SK-N-SH treated with all-trans-retinoic acid at 6 μM for 48 hours (cell line): ENCODE measurements at regions not wholly inside any gene's neighbourhood (a gene's known extent, or its start where the extent isn't known, plus 50 kb on each side); places are given as distances from the start of the nearest gene placed in this dataset.
A peak's percentile ranks its signal among the peaks of the same experiment; 100 is the strongest.

ENCODE experiments used
- ATAC-seq: fragments of 200-7000 bp; cut with Tn5 transposase; 3 replicates; pipeline ENCODE4 v1.9.1; 2020; ENCODE audit warnings: mild to moderate bottlenecking, moderate library complexity
- ARNTL ChIP-seq: fragments of 450-650 bp; formaldehyde crosslinking; IDR thresholded peaks from 2 replicates; pipeline ENCODE4 v1.5.0; 2020; ENCODE audit warnings: low read depth, mild to moderate bottlenecking, moderate library complexity, borderline replicate concordance
- BACH2 ChIP-seq: fragments of 250-450 bp; sonication (Bioruptor Pico); IDR thresholded peaks from 2 replicates; pipeline ENCODE4 v1.9.0; 2021; ENCODE audit warnings: mild to moderate bottlenecking, borderline replicate concordance
- CSDC2 ChIP-seq: fragments of 250-450 bp; sonication (Bioruptor Pico); IDR thresholded peaks from 2 replicates; pipeline ENCODE4 v1.5.0; 2020; ENCODE audit warnings: mild to moderate bottlenecking, moderate library complexity
- ESRRG ChIP-seq: fragments of 250-450 bp; sonication (Bioruptor Pico); IDR thresholded peaks from 2 replicates; pipeline ENCODE4 v1.6.1; 2021; ENCODE audit warnings: mild to moderate bottlenecking
- ISL1 ChIP-seq: fragments of 250-450 bp; sonication (Bioruptor Pico); IDR thresholded peaks from 2 replicates; pipeline ENCODE4 v2.1.2; 2022; ENCODE audit warnings: mild to moderate bottlenecking, moderate library complexity
- OSR1 ChIP-seq: fragments of 250-450 bp; sonication (Bioruptor Pico); IDR thresholded peaks from 2 replicates; pipeline ENCODE4 v1.8.0; 2022; ENCODE audit warnings: moderate library complexity, mild to moderate bottlenecking, inconsistent platforms
- PPARA ChIP-seq: fragments of 250-450 bp; sonication (Bioruptor Pico); IDR thresholded peaks from 2 replicates; pipeline ENCODE4 v1.5.0; 2020; ENCODE audit warnings: mild to moderate bottlenecking, borderline replicate concordance
- RARB ChIP-seq: fragments of 250-450 bp; sonication (Bioruptor Pico); IDR thresholded peaks from 2 replicates; pipeline ENCODE4 v1.8.0; 2021; ENCODE audit warnings: mild to moderate bottlenecking, moderate library complexity
- SNAI2 ChIP-seq: fragments of 250-450 bp; sonication (Bioruptor Pico); IDR thresholded peaks from 2 replicates; pipeline ENCODE4 v1.5.0; 2020; ENCODE audit warnings: mild to moderate bottlenecking, moderate library complexity
- TCF4 ChIP-seq: fragments of 250-450 bp; sonication (Bioruptor Pico); IDR thresholded peaks from 2 replicates; pipeline ENCODE4 v1.8.0; 2021; ENCODE audit warnings: mild to moderate bottlenecking, moderate library complexity, borderline replicate concordance
- TOX ChIP-seq: fragments of 250-450 bp; sonication (Bioruptor Pico); IDR thresholded peaks from 2 replicates; pipeline ENCODE4 v1.8.0; 2021; ENCODE audit warnings: mild to moderate bottlenecking, moderate library complexity, borderline replicate concordance
- ZC3H10 ChIP-seq: fragments of 250-450 bp; sonication (Bioruptor Pico); IDR thresholded peaks from 2 replicates; pipeline ENCODE4 v1.5.1; 2021; ENCODE audit warnings: mild to moderate bottlenecking, moderate library complexity
- ZFP3 ChIP-seq: fragments of 250-450 bp; sonication (Bioruptor Pico); IDR thresholded peaks from 2 replicates; pipeline ENCODE4 v1.5.0; 2020; ENCODE audit warnings: mild to moderate bottlenecking, moderate library complexity
- ZFP30 ChIP-seq: fragments of 450-650 bp; formaldehyde crosslinking; IDR thresholded peaks from 2 replicates; pipeline ENCODE4 v1.5.0; 2022; ENCODE audit warnings: mild to moderate bottlenecking, moderate library complexity
- ZNF565 ChIP-seq: fragments of 450-650 bp; formaldehyde crosslinking; conservative IDR thresholded peaks from 2 replicates; pipeline ENCODE4 v1.5.0; 2020; ENCODE audit warnings: low read depth, mild to moderate bottlenecking, moderate library complexity
- ZNF70 ChIP-seq: fragments of 450-650 bp; formaldehyde crosslinking; IDR thresholded peaks from 2 replicates; pipeline ENCODE4 v1.5.0; 2020; ENCODE audit warnings: mild to moderate bottlenecking, moderate library complexity
- TF ChIP-seq, protein P1 (sequence below): fragments of 250-450 bp; sonication (Bioruptor Pico); IDR thresholded peaks from 2 replicates; pipeline ENCODE4 v1.8.0; 2021; ENCODE audit warnings: low read depth, mild to moderate bottlenecking, moderate library complexity, borderline replicate concordance
- TF ChIP-seq, protein P2 (sequence below): fragments of 250-450 bp; sonication (Bioruptor Pico); IDR thresholded peaks from 2 replicates; pipeline ENCODE4 v1.5.1; 2021; ENCODE audit warnings: mild to moderate bottlenecking, moderate library complexity
- TF ChIP-seq, protein P3 (sequence below): fragments of 250-450 bp; sonication (Bioruptor Pico); IDR thresholded peaks from 2 replicates; pipeline ENCODE4 v1.8.0; 2020; ENCODE audit warnings: mild to moderate bottlenecking, moderate library complexity, borderline replicate concordance
- TF ChIP-seq, protein P4 (sequence below): fragments of 250-450 bp; sonication (Bioruptor Pico); IDR thresholded peaks from 2 replicates; pipeline ENCODE4 v1.5.1; 2020; ENCODE audit warnings: low read depth, mild to moderate bottlenecking, moderate library complexity
- TF ChIP-seq, protein P5 (sequence below): fragments of 250-450 bp; sonication (Bioruptor Pico); IDR thresholded peaks from 2 replicates; pipeline ENCODE4 v1.5.0; 2020; ENCODE audit warnings: mild to moderate bottlenecking, moderate library complexity

DNA sequence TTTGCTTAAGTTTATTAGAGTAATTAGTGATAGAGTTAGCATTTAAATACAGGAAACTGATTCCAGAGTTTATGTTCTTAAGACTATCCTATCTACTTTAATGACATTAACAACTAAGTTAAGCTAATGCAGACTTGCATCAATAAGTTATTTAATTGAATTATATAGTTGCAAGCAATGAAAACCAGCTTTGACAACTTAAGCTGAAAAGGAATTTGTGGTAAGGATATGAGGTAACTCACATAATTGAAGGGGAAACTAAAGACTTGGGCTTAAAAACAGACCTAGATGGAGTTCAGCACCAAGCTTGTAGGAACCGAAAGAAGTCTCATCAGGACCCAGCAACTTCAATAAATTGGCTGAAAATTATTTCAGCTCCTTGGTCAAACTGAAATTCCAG, 222.3 kb downstream of the IBTK start:
- peak; percentile 49; the same call in 2 of the 3 replicates for ATAC-seq
- TF ChIP-seq CSDC2 (CRISPR knock-in tag) = no peak
- no peak for TF ChIP-seq RARB
- TF ChIP-seq ARNTL (CRISPR knock-in tag) = no peak
- TF ChIP-seq TOX = no peak
- TF ChIP-seq ZNF565 = no peak
- no peak for TF ChIP-seq OSR1 (CRISPR knock-in tag)
- TF ChIP-seq ZC3H10 (CRISPR knock-in tag) = peak; percentile 55; the same call in 1 of the 2 replicates
- TF ChIP-seq, protein P1, sequence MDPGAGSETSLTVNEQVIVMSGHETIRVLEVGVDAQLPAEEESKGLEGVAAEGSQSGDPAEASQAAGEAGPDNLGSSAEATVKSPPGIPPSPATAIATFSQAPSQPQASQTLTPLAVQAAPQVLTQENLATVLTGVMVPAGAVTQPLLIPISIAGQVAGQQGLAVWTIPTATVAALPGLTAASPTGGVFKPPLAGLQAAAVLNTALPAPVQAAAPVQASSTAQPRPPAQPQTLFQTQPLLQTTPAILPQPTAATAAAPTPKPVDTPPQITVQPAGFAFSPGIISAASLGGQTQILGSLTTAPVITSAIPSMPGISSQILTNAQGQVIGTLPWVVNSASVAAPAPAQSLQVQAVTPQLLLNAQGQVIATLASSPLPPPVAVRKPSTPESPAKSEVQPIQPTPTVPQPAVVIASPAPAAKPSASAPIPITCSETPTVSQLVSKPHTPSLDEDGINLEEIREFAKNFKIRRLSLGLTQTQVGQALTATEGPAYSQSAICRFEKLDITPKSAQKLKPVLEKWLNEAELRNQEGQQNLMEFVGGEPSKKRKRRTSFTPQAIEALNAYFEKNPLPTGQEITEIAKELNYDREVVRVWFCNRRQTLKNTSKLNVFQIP (CRISPR knock-in tag) = no peak
- TF ChIP-seq ISL1 (CRISPR knock-in tag) = peak; percentile 55; the same call in 1 of the 2 replicates
- TF ChIP-seq, protein P2, sequence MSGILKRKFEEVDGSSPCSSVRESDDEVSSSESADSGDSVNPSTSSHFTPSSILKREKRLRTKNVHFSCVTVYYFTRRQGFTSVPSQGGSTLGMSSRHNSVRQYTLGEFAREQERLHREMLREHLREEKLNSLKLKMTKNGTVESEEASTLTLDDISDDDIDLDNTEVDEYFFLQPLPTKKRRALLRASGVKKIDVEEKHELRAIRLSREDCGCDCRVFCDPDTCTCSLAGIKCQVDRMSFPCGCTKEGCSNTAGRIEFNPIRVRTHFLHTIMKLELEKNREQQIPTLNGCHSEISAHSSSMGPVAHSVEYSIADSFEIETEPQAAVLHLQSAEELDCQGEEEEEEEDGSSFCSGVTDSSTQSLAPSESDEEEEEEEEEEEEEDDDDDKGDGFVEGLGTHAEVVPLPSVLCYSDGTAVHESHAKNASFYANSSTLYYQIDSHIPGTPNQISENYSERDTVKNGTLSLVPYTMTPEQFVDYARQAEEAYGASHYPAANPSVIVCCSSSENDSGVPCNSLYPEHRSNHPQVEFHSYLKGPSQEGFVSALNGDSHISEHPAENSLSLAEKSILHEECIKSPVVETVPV (CRISPR knock-in tag) = no peak
- no peak for TF ChIP-seq ZFP3 (CRISPR knock-in tag)
- TF ChIP-seq, protein P3, sequence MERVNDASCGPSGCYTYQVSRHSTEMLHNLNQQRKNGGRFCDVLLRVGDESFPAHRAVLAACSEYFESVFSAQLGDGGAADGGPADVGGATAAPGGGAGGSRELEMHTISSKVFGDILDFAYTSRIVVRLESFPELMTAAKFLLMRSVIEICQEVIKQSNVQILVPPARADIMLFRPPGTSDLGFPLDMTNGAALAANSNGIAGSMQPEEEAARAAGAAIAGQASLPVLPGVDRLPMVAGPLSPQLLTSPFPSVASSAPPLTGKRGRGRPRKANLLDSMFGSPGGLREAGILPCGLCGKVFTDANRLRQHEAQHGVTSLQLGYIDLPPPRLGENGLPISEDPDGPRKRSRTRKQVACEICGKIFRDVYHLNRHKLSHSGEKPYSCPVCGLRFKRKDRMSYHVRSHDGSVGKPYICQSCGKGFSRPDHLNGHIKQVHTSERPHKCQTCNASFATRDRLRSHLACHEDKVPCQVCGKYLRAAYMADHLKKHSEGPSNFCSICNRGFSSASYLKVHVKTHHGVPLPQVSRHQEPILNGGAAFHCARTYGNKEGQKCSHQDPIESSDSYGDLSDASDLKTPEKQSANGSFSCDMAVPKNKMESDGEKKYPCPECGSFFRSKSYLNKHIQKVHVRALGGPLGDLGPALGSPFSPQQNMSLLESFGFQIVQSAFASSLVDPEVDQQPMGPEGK = no peak
- no peak for TF ChIP-seq TCF4 (CRISPR knock-in tag)
- TF ChIP-seq ESRRG (CRISPR knock-in tag) = no peak

DNA sequence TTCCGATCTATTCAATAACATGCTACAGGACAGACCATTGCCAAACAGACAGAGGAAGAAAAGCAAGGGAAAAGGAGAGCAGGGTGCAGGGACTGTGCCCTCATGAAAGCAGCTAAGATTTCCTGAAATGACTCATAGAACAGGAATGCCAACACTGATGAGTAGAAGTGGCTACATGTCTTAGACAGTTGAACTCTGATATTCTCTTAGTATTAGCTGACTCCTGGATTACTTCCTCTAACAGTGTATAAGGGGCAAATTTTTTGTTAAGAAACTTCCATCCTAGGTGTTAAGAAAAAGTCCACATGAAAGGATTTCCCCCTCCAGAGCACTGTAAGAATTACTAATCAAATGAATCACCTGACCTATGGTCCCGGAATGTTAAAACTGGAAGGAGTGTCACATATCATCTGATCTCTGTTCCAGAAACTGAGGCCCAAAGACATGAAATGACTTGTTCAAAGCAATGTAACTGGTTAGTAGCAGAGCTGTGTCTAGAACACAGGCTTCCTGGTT, 224.9 kb downstream of the IBTK start:
- peak; percentile 99 for ATAC-seq
- TF ChIP-seq OSR1 (CRISPR knock-in tag) (0 out of 2 replicates have a peak, but pooled peaks have one; percentile 44), SNAI2 (CRISPR knock-in tag) (no peak)

DNA sequence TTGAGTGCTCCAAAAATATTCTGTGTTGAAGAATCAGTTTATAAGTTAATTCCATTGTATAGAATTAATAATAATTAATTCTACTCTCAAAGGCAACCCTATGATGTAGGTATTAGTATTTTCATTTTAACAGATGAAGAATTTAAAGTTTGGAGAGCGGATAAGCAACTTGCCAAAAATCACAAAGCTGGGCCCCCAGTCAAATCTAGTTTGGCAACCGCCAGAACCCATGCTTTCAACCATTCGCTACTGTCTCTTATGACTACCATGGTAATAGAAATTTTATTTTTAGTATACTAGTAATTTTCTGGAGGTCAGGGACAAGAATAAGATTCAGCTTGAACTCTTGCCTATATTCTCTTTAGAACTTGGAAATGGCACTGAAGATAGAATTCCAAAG, 229.8 kb downstream of the IBTK start:
- no peak for ATAC-seq
- TF ChIP-seq, protein P4, sequence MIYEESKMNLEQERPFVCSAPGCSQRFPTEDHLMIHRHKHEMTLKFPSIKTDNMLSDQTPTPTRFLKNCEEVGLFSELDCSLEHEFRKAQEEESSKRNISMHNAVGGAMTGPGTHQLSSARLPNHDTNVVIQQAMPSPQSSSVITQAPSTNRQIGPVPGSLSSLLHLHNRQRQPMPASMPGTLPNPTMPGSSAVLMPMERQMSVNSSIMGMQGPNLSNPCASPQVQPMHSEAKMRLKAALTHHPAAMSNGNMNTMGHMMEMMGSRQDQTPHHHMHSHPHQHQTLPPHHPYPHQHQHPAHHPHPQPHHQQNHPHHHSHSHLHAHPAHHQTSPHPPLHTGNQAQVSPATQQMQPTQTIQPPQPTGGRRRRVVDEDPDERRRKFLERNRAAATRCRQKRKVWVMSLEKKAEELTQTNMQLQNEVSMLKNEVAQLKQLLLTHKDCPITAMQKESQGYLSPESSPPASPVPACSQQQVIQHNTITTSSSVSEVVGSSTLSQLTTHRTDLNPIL = no peak
- TF ChIP-seq, protein P5, sequence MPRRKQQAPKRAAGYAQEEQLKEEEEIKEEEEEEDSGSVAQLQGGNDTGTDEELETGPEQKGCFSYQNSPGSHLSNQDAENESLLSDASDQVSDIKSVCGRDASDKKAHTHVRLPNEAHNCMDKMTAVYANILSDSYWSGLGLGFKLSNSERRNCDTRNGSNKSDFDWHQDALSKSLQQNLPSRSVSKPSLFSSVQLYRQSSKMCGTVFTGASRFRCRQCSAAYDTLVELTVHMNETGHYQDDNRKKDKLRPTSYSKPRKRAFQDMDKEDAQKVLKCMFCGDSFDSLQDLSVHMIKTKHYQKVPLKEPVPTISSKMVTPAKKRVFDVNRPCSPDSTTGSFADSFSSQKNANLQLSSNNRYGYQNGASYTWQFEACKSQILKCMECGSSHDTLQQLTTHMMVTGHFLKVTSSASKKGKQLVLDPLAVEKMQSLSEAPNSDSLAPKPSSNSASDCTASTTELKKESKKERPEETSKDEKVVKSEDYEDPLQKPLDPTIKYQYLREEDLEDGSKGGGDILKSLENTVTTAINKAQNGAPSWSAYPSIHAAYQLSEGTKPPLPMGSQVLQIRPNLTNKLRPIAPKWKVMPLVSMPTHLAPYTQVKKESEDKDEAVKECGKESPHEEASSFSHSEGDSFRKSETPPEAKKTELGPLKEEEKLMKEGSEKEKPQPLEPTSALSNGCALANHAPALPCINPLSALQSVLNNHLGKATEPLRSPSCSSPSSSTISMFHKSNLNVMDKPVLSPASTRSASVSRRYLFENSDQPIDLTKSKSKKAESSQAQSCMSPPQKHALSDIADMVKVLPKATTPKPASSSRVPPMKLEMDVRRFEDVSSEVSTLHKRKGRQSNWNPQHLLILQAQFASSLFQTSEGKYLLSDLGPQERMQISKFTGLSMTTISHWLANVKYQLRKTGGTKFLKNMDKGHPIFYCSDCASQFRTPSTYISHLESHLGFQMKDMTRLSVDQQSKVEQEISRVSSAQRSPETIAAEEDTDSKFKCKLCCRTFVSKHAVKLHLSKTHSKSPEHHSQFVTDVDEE = no peak

DNA sequence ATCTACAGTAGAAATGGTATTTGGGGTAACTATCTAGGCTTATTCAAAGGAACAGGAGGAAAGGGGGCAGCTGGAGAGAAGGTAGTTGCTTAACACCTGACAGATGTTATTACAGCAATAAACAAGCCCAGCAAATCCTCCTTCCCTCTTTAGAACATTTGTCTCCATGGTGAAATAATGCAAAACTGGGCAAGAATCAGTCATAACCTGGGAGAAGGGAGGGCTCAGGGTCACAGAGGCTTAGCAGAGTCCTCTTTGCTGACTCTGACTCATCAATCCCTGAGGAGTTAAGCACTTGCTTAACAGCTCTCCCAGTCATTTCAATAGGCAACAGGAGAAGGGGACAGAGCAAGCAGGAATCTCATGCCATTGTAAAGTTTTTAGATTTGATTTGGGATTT, 230.3 kb downstream of the IBTK start:
- peak; percentile 87 for ATAC-seq
- no peak for TF ChIP-seq PPARA (CRISPR knock-in tag)
- TF ChIP-seq, protein P5 = no peak
- no peak for TF ChIP-seq ZFP3 (CRISPR knock-in tag)
- TF ChIP-seq ZC3H10 (CRISPR knock-in tag) = no peak
- TF ChIP-seq, protein P4 = no peak
- TF ChIP-seq ISL1 (CRISPR knock-in tag) = no peak
- TF ChIP-seq ESRRG (CRISPR knock-in tag) = no peak
- no peak for TF ChIP-seq ZNF70
- no peak for TF ChIP-seq TOX
- TF ChIP-seq BACH2 = no peak
- TF ChIP-seq ZFP30 = no peak
- TF ChIP-seq ZNF565 = no peak
- TF ChIP-seq, protein P2 (CRISPR knock-in tag) = no peak
